Liver (tissue), 8 donors: ENCODE measurements at regions not wholly inside any gene's neighbourhood (a gene's known extent, or its start where the extent isn't known, plus 50 kb on each side); places are given as distances from the start of the nearest gene placed in this dataset.

Experiments
- DNase-seq: peaks from one replicate; pipeline ENCODE4 v3.0.0-alpha.2; 2017; ENCODE audit warnings: low spot score
- H3K27ac ChIP-seq, 2 donors: one replicate each; pipeline ENCODE4 v1.7.0; 2013; ENCODE audit warnings: inconsistent platforms in 2 of 2, low read length in 2 of 2, control low read depth in 1 of 2, low read depth in 1 of 2, mild to moderate bottlenecking in 1 of 2
- H3K27me3 ChIP-seq, 4 donors: one replicate each; pipeline versions ENCODE4 v1.6.1 to v1.7.0; 2013; ENCODE audit warnings: low read length in 3 of 4, inconsistent platforms in 1 of 4, mild to moderate bottlenecking in 1 of 4, moderate library complexity in 1 of 4; ENCODE audit not compliant: control insufficient read depth in 4 of 4, insufficient read depth in 4 of 4
- H3K36me3 ChIP-seq, 4 donors: one replicate each; pipeline versions ENCODE4 v1.6.1 to v1.7.0; 2013; ENCODE audit warnings: low read length in 3 of 4, mild to moderate bottlenecking in 3 of 4, low read depth in 1 of 4, moderate library complexity in 1 of 4; ENCODE audit not compliant: control insufficient read depth in 4 of 4, insufficient read depth in 3 of 4
- H3K4me1 ChIP-seq, 4 donors: one replicate each; pipeline versions ENCODE4 v1.6.1 to v1.7.0; 2013; ENCODE audit warnings: low read length in 3 of 4, mild to moderate bottlenecking in 3 of 4, moderate library complexity in 1 of 4; ENCODE audit not compliant: control insufficient read depth in 4 of 4, insufficient read depth in 4 of 4
- H3K4me3 ChIP-seq, 3 donors: one replicate each; pipeline versions ENCODE4 v1.6.1 to v1.7.0; 2013; ENCODE audit warnings: low read length in 3 of 3, control low read depth in 1 of 3, low read depth in 1 of 3, mild to moderate bottlenecking in 1 of 3
- H3K9ac ChIP-seq, 2 donors: one replicate each; pipeline ENCODE4 v1.7.0; 2013; ENCODE audit warnings: low read length in 2 of 2, mild to moderate bottlenecking in 2 of 2, moderate library complexity in 2 of 2, control low read depth in 1 of 2, low read depth in 1 of 2
- H3K9me3 ChIP-seq, 4 donors: one replicate each; pipeline versions ENCODE4 v1.6.1 to v1.7.0; 2013; ENCODE audit warnings: low read length in 3 of 4; ENCODE audit not compliant: control insufficient read depth in 4 of 4
- EGR1 ChIP-seq, 2 donors: IDR thresholded peaks; 2 replicates each; pipeline ENCODE4 v1.6.1; 2016 to 2018; ENCODE audit warnings: antibody characterized with exemption in 2 of 2, low read depth in 2 of 2
- FOXA1 ChIP-seq: IDR thresholded peaks from 2 replicates; pipeline ENCODE4 v1.6.1; 2016; ENCODE audit warnings: antibody characterized with exemption
- FOXA2 ChIP-seq: IDR thresholded peaks from 2 replicates; pipeline ENCODE4 v1.6.1; 2016; ENCODE audit warnings: antibody characterized with exemption
- GABPA ChIP-seq, 2 donors: IDR thresholded peaks in 1 of 2; conservative IDR thresholded peaks in 1 of 2; 2 replicates each; pipeline ENCODE4 v1.6.1; 2016; ENCODE audit warnings: antibody characterized with exemption in 2 of 2, mild to moderate bottlenecking in 1 of 2, moderate library complexity in 1 of 2
- HNF4A ChIP-seq, 2 donors: conservative IDR thresholded peaks; 2 replicates each; pipeline ENCODE4 v1.6.1; 2016; ENCODE audit warnings: antibody characterized with exemption in 2 of 2, mild to moderate bottlenecking in 2 of 2
- HNF4G ChIP-seq: IDR thresholded peaks from 2 replicates; pipeline ENCODE4 v1.6.1; 2016; ENCODE audit warnings: antibody characterized with exemption
- JUND ChIP-seq, 2 donors: IDR thresholded peaks; 2 replicates each; pipeline ENCODE4 v1.6.1; 2016; ENCODE audit warnings: antibody characterized with exemption in 2 of 2
- NR2F2 ChIP-seq: IDR thresholded peaks from 2 replicates; pipeline ENCODE4 v1.6.1; 2016; ENCODE audit warnings: antibody characterized with exemption
- RAD21 ChIP-seq, 2 donors: IDR thresholded peaks; 2 replicates each; pipeline ENCODE4 v1.6.1; 2016; ENCODE audit warnings: antibody characterized with exemption in 2 of 2, mild to moderate bottlenecking in 2 of 2
- RXRA ChIP-seq, 2 donors: IDR thresholded peaks; 2 replicates each; pipeline ENCODE4 v1.6.1; 2017 to 2018; ENCODE audit warnings: antibody characterized with exemption in 2 of 2, mild to moderate bottlenecking in 1 of 2
- SP1 ChIP-seq: IDR thresholded peaks from 2 replicates; pipeline ENCODE4 v1.6.1; 2018; ENCODE audit warnings: antibody characterized with exemption, mild to moderate bottlenecking
- TAF1 ChIP-seq: conservative IDR thresholded peaks from 2 replicates; pipeline ENCODE4 v1.6.1; 2016; ENCODE audit warnings: antibody characterized with exemption, mild to moderate bottlenecking
- YY1 ChIP-seq: IDR thresholded peaks from 2 replicates; pipeline ENCODE4 v1.6.1; 2016; ENCODE audit warnings: antibody characterized with exemption, mild to moderate bottlenecking
- WGBS: extraction: QIAGEN DNeasy Blood & Tissue Kit; methylation state at CpG from one replicate; pipeline ENCODE4 v1.1.7; 2013; 5-methylcytosine and 5-hydroxymethylcytosine counted together
- TF ChIP-seq, protein P1 (sequence below): fragments of 150-350 bp; IDR thresholded peaks from 2 replicates; pipeline ENCODE4 v1.5.1; 2017; ENCODE audit warnings: improper control_type of control experiment, low read depth, low read length; ENCODE audit not compliant: missing input control
- TF ChIP-seq, protein P2 (sequence below): IDR thresholded peaks from 2 replicates; pipeline ENCODE4 v1.6.1; 2016; ENCODE audit warnings: antibody characterized with exemption, mild to moderate bottlenecking
- TF ChIP-seq, protein P3 (sequence below): IDR thresholded peaks from 2 replicates; pipeline ENCODE4 v1.6.1; 2016; ENCODE audit warnings: antibody characterized with exemption
- TF ChIP-seq, protein P4 (sequence below): IDR thresholded peaks from 2 replicates; pipeline ENCODE4 v1.6.1; 2016; ENCODE audit warnings: antibody characterized with exemption
- TF ChIP-seq, protein P5 (sequence below): IDR thresholded peaks from 2 replicates; pipeline ENCODE4 v1.6.1; 2016; ENCODE audit warnings: antibody characterized with exemption
- donor health status: healthy.
- donor health status: healthy.
- donor health status: healthy.
- donor health status: healthy.
- donor health status: healthy.

DNA sequence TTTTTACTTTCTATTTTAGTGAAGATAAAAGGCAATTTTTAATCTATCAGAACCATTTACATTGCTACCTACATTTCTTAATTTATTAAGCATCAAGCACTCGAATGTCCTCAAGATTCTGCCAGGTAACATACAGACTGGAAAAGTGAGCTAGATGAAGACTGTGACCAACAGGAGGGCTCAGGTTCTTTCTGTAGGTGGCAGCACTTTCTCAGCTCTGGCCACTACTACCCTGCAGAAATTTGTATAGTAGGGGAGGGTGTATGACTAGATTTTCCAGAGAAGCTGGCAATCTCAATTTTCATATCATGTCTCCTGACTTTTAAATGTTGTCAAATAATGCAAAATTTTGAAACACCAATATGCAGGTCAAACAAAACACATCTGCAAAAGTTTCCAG lies 165.0 kb upstream of the SUCLG2 start:
- H3K27me3 ChIP-seq = no peaks in the 10 kb centered on the region
- H3K36me3 ChIP-seq = no peaks in the 10 kb centered on the region
- H3K9me3 ChIP-seq = no peaks in the 10 kb centered on the region
- H3K4me3 ChIP-seq = no peak overlapping the region
- no peak overlapping the region for H3K9ac ChIP-seq
- TF ChIP-seq RXRA (IDR thresholded peaks at IDR 0.05) = no peak
- no peak for TF ChIP-seq HNF4A (conservative IDR thresholded peaks at IDR 0.05)
- peak; percentile 91 to 95 for TF ChIP-seq RAD21 (IDR thresholded peaks at IDR 0.05)
- TF ChIP-seq, protein P1, sequence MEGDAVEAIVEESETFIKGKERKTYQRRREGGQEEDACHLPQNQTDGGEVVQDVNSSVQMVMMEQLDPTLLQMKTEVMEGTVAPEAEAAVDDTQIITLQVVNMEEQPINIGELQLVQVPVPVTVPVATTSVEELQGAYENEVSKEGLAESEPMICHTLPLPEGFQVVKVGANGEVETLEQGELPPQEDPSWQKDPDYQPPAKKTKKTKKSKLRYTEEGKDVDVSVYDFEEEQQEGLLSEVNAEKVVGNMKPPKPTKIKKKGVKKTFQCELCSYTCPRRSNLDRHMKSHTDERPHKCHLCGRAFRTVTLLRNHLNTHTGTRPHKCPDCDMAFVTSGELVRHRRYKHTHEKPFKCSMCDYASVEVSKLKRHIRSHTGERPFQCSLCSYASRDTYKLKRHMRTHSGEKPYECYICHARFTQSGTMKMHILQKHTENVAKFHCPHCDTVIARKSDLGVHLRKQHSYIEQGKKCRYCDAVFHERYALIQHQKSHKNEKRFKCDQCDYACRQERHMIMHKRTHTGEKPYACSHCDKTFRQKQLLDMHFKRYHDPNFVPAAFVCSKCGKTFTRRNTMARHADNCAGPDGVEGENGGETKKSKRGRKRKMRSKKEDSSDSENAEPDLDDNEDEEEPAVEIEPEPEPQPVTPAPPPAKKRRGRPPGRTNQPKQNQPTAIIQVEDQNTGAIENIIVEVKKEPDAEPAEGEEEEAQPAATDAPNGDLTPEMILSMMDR = peak; percentile 59
- 29% methylated on average over 1 of the region's 1 CpG for WGBS
- no peak overlapping the region for H3K27ac ChIP-seq
- H3K4me1 ChIP-seq = peaks cover 0 to 4% (median 0%) of the 10 kb centered on the region in 4 donors
- no peak for DNase-seq

DNA sequence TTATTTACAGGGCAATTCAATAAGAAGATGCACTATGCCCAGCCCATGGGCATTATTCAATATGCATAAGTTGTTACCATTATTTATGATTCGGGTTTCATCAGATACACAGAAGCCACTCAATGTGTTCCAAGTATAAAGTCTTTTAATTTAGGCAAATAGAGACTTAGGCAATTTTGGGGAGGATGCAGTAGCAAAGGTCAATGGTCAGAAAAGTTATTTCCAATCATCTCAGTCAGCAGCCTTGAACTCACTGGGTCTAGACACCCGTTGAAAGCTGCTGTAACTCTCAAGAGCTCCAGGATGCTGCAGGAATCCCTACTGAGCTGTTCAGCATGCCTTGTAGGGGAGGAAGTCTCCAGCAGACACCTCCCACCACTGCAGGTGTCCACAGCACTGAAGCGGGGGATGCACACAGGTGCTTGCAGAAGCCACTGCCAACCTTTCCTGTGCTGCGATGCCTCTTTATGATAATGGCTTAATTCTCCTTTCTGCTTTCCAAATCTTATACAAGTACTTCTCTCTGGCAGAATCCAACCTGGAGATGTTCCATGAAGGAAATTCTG lies 155.0 kb upstream of the SUCLG2 start:
- no peak for DNase-seq
- Histone ChIP-seq H3K4me3 (no peak overlapping the region), H3K36me3 (no peaks in the 10 kb centered on the region), H3K4me1 (peaks cover 0 to 9% (median 6%) of the 10 kb centered on the region in 4 donors), H3K27me3 (no peaks in the 10 kb centered on the region), H3K27ac (no peak overlapping the region), H3K9me3 (no peaks in the 10 kb centered on the region), H3K9ac (no peak overlapping the region)
- 57% methylated on average over 4 of the region's 4 CpGs for WGBS
- TF ChIP-seq HNF4A (conservative IDR thresholded peaks at IDR 0.05) (peak; percentile 76 to 77), RAD21 (IDR thresholded peaks at IDR 0.05) (peak; percentile 11 to 34), RXRA (IDR thresholded peaks at IDR 0.05) (peak; percentile 80 to 87), JUND (IDR thresholded peaks at IDR 0.05) (peak; percentile 47 to 59), NR2F2 (peak; percentile 41), YY1 (peak; percentile 29), TAF1 (no peak), GABPA (IDR thresholded peaks at IDR 0.05 in 1 of 2, conservative IDR thresholded peaks at IDR 0.05 in 1 of 2) (no peak), FOXA2 (no peak), FOXA1 (no peak), HNF4G (no peak), EGR1 (IDR thresholded peaks at IDR 0.05; ENCODE audit: low read depth in 2 of 2) (no peak), SP1 (peak; percentile 66)
- TF ChIP-seq, protein P2, sequence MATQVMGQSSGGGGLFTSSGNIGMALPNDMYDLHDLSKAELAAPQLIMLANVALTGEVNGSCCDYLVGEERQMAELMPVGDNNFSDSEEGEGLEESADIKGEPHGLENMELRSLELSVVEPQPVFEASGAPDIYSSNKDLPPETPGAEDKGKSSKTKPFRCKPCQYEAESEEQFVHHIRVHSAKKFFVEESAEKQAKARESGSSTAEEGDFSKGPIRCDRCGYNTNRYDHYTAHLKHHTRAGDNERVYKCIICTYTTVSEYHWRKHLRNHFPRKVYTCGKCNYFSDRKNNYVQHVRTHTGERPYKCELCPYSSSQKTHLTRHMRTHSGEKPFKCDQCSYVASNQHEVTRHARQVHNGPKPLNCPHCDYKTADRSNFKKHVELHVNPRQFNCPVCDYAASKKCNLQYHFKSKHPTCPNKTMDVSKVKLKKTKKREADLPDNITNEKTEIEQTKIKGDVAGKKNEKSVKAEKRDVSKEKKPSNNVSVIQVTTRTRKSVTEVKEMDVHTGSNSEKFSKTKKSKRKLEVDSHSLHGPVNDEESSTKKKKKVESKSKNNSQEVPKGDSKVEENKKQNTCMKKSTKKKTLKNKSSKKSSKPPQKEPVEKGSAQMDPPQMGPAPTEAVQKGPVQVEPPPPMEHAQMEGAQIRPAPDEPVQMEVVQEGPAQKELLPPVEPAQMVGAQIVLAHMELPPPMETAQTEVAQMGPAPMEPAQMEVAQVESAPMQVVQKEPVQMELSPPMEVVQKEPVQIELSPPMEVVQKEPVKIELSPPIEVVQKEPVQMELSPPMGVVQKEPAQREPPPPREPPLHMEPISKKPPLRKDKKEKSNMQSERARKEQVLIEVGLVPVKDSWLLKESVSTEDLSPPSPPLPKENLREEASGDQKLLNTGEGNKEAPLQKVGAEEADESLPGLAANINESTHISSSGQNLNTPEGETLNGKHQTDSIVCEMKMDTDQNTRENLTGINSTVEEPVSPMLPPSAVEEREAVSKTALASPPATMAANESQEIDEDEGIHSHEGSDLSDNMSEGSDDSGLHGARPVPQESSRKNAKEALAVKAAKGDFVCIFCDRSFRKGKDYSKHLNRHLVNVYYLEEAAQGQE = no peak
- TF ChIP-seq, protein P3, sequence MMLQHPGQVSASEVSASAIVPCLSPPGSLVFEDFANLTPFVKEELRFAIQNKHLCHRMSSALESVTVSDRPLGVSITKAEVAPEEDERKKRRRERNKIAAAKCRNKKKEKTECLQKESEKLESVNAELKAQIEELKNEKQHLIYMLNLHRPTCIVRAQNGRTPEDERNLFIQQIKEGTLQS = no peak
- TF ChIP-seq, protein P4, sequence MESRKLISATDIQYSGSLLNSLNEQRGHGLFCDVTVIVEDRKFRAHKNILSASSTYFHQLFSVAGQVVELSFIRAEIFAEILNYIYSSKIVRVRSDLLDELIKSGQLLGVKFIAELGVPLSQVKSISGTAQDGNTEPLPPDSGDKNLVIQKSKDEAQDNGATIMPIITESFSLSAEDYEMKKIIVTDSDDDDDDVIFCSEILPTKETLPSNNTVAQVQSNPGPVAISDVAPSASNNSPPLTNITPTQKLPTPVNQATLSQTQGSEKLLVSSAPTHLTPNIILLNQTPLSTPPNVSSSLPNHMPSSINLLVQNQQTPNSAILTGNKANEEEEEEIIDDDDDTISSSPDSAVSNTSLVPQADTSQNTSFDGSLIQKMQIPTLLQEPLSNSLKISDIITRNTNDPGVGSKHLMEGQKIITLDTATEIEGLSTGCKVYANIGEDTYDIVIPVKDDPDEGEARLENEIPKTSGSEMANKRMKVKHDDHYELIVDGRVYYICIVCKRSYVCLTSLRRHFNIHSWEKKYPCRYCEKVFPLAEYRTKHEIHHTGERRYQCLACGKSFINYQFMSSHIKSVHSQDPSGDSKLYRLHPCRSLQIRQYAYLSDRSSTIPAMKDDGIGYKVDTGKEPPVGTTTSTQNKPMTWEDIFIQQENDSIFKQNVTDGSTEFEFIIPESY = no peak
- TF ChIP-seq, protein P1 = no peak
- TF ChIP-seq, protein P5, sequence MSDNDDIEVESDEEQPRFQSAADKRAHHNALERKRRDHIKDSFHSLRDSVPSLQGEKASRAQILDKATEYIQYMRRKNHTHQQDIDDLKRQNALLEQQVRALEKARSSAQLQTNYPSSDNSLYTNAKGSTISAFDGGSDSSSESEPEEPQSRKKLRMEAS = peak; percentile 33
